Astrocyte (in vitro differentiated cells and primary cell): ENCODE measurements at regions not wholly inside any gene's neighbourhood (a gene's known extent, or its start where the extent isn't known, plus 50 kb on each side); places are given as distances from the start of the nearest gene placed in this dataset.

Source experiments
- DNase-seq: peaks from one replicate; pipeline ENCODE4 v3.0.0-alpha.2; 2010; ENCODE audit warnings: low read depth
- FAIRE-seq: peaks from 2 replicates; lab custom pipeline; 2011; peaks lifted over from hg19 to GRCh38; lab: Jason Lieb, UNC
- H2AFZ ChIP-seq: 2 replicates; pipeline ENCODE4 v1.6.0; 2012; ENCODE audit warnings: low read depth, low read length, inconsistent platforms
- H3K27ac ChIP-seq: 2 replicates; pipeline ENCODE4 v1.5.1; 2011; ENCODE audit warnings: low read depth, low read length, inconsistent platforms
- H3K27me3 ChIP-seq: 2 replicates; pipeline ENCODE4 v1.6.0; 2011; ENCODE audit warnings: low read length, inconsistent platforms; ENCODE audit not compliant: insufficient read depth
- H3K36me3 ChIP-seq: 2 replicates; pipeline ENCODE4 v1.5.1; 2011; ENCODE audit warnings: low read length, inconsistent platforms; ENCODE audit not compliant: insufficient read depth
- H3K4me1 ChIP-seq: 2 replicates; pipeline ENCODE4 v1.5.1; 2011; ENCODE audit warnings: low read length, inconsistent platforms; ENCODE audit not compliant: insufficient read depth
- H3K4me2 ChIP-seq: 2 replicates; pipeline ENCODE4 v1.6.0; 2012; ENCODE audit warnings: low read length, inconsistent platforms
- H3K4me3 ChIP-seq: 2 replicates; pipeline ENCODE4 v1.5.1; 2011; ENCODE audit warnings: low read depth, mild to moderate bottlenecking, low read length, inconsistent platforms; ENCODE audit not compliant: insufficient read depth
- H3K79me2 ChIP-seq: 2 replicates; pipeline ENCODE4 v1.6.0; 2012; ENCODE audit warnings: mild to moderate bottlenecking, low read length, inconsistent platforms; ENCODE audit not compliant: insufficient read depth
- H3K9ac ChIP-seq: 2 replicates; pipeline ENCODE4 v1.6.0; 2012; ENCODE audit warnings: mild to moderate bottlenecking, low read length, inconsistent platforms
- H3K9me3 ChIP-seq: 2 replicates; pipeline ENCODE4 v1.5.1; 2012; ENCODE audit warnings: low read depth, mild to moderate bottlenecking, low read length, inconsistent platforms; ENCODE audit not compliant: insufficient read depth
- H4K20me1 ChIP-seq: 2 replicates; pipeline ENCODE4 v1.6.0; 2012; ENCODE audit warnings: low read length, inconsistent platforms; ENCODE audit not compliant: insufficient read depth
- H3K27ac Mint-ChIP-seq: one replicate; pipeline ENCODE4 v1.8.0; 2021; ENCODE audit warnings: mild to moderate bottlenecking, mixed read lengths; ENCODE audit not compliant: unreplicated experiment
- H3K27me3 Mint-ChIP-seq: one replicate; pipeline ENCODE4 v1.8.0; 2021; ENCODE audit warnings: low read depth, mixed read lengths; ENCODE audit not compliant: unreplicated experiment
- H3K36me3 Mint-ChIP-seq: one replicate; pipeline ENCODE4 v1.8.0; 2021; ENCODE audit warnings: low read depth, mixed read lengths; ENCODE audit not compliant: unreplicated experiment
- H3K4me1 Mint-ChIP-seq: one replicate; pipeline ENCODE4 v1.8.0; 2021; ENCODE audit warnings: low read depth, mixed read lengths; ENCODE audit not compliant: unreplicated experiment
- H3K4me3 Mint-ChIP-seq: one replicate; pipeline ENCODE4 v1.8.0; 2021; ENCODE audit warnings: mild to moderate bottlenecking, moderate library complexity, mixed read lengths; ENCODE audit not compliant: unreplicated experiment
- H3K9me3 Mint-ChIP-seq: one replicate; pipeline ENCODE4 v1.8.0; 2021; ENCODE audit warnings: mild to moderate bottlenecking, mixed read lengths; ENCODE audit not compliant: unreplicated experiment
- CTCF ChIP-seq: IDR thresholded peaks from 2 replicates; pipeline ENCODE4 v1.5.1; 2011; ENCODE audit warnings: low read depth, mild to moderate bottlenecking, inconsistent platforms, low read length, moderate library complexity; ENCODE audit not compliant: insufficient read depth
- EZH2 ChIP-seq: IDR thresholded peaks from 2 replicates; pipeline ENCODE4 v1.6.1; 2012; ENCODE audit warnings: mild to moderate bottlenecking, low read length, inconsistent platforms; ENCODE audit not compliant: insufficient read depth

- H3K4me1 Mint-ChIP-seq, result no peaks in the 10 kb centered on the region
- H3K4me3 ChIP-seq, result no peak overlapping the region
- no peaks in the 10 kb centered on the region for H3K36me3 ChIP-seq
- H3K9me3 Mint-ChIP-seq, result peaks cover 3% of the 10 kb centered on the region
- H3K27ac ChIP-seq, result no peak overlapping the region
- no peaks in the 10 kb centered on the region for H3K9me3 ChIP-seq
- no peak overlapping the region for H3K4me2 ChIP-seq
- no peak overlapping the region for H3K27ac Mint-ChIP-seq
- no peaks in the 10 kb centered on the region for H3K4me1 ChIP-seq
- H3K9ac ChIP-seq, result no peak overlapping the region
- no peaks in the 10 kb centered on the region for H4K20me1 ChIP-seq
- no peaks in the 10 kb centered on the region for H3K27me3 Mint-ChIP-seq
- TF ChIP-seq EZH2 (no peak), CTCF (no peak)
- H3K27me3 ChIP-seq, result no peaks in the 10 kb centered on the region
- H3K79me2 ChIP-seq, result no peaks in the 10 kb centered on the region
- H3K36me3 Mint-ChIP-seq, result no peaks in the 10 kb centered on the region
- H2AFZ ChIP-seq, result no peak overlapping the region
- FAIRE-seq (no peak), DNase-seq (no peak)
- no peak overlapping the region for H3K4me3 Mint-ChIP-seq
Observed at GRCh38 chr5:91528831-91529230, 145.7 kb upstream of the ARRDC3 start.

- TF ChIP-seq EZH2 (no peak), CTCF (no peak)
- no peaks in the 10 kb centered on the region for H3K4me1 Mint-ChIP-seq
- H3K27me3 Mint-ChIP-seq, result no peaks in the 10 kb centered on the region
- Histone ChIP-seq H3K79me2 (no peaks in the 10 kb centered on the region), H3K4me1 (no peaks in the 10 kb centered on the region), H2AFZ (no peak overlapping the region), H3K9ac (no peak overlapping the region), H3K27ac (no peak overlapping the region), H3K4me2 (no peak overlapping the region), H3K36me3 (no peaks in the 10 kb centered on the region), H4K20me1 (no peaks in the 10 kb centered on the region), H3K4me3 (no peak overlapping the region), H3K9me3 (no peaks in the 10 kb centered on the region), H3K27me3 (no peaks in the 10 kb centered on the region)
- H3K9me3 Mint-ChIP-seq, result no peaks in the 10 kb centered on the region
- DNase-seq (no peak), FAIRE-seq (no peak)
- no peak overlapping the region for H3K27ac Mint-ChIP-seq
- no peaks in the 10 kb centered on the region for H3K36me3 Mint-ChIP-seq
- H3K4me3 Mint-ChIP-seq, result no peak overlapping the region
Observed at GRCh38 chr5:91521785-91522184, 138.7 kb upstream of the ARRDC3 start.

- Mint-ChIP-seq H3K36me3 (no peaks in the 10 kb centered on the region), H3K4me1 (no peaks in the 10 kb centered on the region), H3K4me3 (no peak overlapping the region), H3K9me3 (no peaks in the 10 kb centered on the region), H3K27ac (no peak overlapping the region), H3K27me3 (no peaks in the 10 kb centered on the region)
- DNase-seq (peak; percentile 3), FAIRE-seq (no peak)
- Histone ChIP-seq H3K27ac (no peak overlapping the region), H4K20me1 (no peaks in the 10 kb centered on the region), H3K9me3 (no peaks in the 10 kb centered on the region), H3K4me2 (no peak overlapping the region), H3K4me3 (no peak overlapping the region), H3K4me1 (no peaks in the 10 kb centered on the region), H2AFZ (no peak overlapping the region), H3K9ac (no peak overlapping the region), H3K36me3 (no peaks in the 10 kb centered on the region), H3K27me3 (no peaks in the 10 kb centered on the region), H3K79me2 (no peaks in the 10 kb centered on the region)
- TF ChIP-seq EZH2 (no peak), CTCF (no peak)
Observed at GRCh38 chr5:91521334-91521733, 138.2 kb upstream of the ARRDC3 start.
